Gastroesophageal sphincter (tissue), 3 donors: ENCODE measurements at regions not wholly inside any gene's neighbourhood (a gene's known extent, or its start where the extent isn't known, plus 50 kb on each side); places are given as distances from the start of the nearest gene placed in this dataset.

Experiments
- CTCF ChIP-seq, 4 experiments: fragments of 200-600 bp in 2 of 4; fragments of 450-650 bp in 2 of 4; sonication (generic) in 1 of 4; IDR thresholded peaks; one replicate each; pipeline ENCODE4 v1.5.1; 2017 to 2019; ENCODE audit warnings: antibody characterized with exemption in 4 of 4, mild to moderate bottlenecking in 2 of 4, moderate library complexity in 2 of 4
- EP300 ChIP-seq: sonication (generic); formaldehyde crosslinking; IDR thresholded peaks from one replicate; pipeline ENCODE4 v1.6.1; 2017; ENCODE audit warnings: antibody characterized with exemption, mild to moderate bottlenecking
- POLR2AphosphoS5 ChIP-seq: sonication (generic); formaldehyde crosslinking; IDR thresholded peaks from one replicate; pipeline ENCODE4 v1.6.1; 2017; ENCODE audit warnings: antibody characterized with exemption

DNA sequence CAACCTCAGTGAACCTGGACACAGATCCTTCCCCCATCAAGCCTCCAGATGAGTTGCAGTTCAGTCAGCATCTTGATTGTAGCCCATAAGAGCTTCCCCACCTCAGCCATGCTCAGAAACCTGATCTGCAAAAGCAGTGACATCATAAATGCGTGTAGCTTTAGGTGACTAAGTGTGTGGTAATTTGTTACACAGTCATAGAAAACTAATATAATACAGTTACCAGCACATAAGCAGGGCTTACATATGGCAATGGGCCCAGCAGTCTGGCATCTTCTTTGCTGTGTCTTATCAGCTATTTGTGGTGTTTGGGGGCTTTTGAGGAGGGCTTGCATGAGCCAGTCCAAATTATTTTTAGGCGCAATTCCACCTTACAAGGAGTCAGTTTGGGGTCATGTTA is 807.0 kb downstream of the SLC4A3 start:
- TF ChIP-seq CTCF (IDR thresholded peaks at IDR 0.05) (no peak), EP300 (no peak), POLR2AphosphoS5 (no peak)
